AG08395 (cell line): ENCODE measurements at regions not wholly inside any gene's neighbourhood (a gene's known extent, or its start where the extent isn't known, plus 50 kb on each side); places are given as distances from the start of the nearest gene placed in this dataset.

Source experiments
- DNase-seq: peaks from one replicate; pipeline ENCODE4 v3.0.0; 2012; ENCODE audit warnings: mixed read lengths, low spot score

GRCh38 chr5:28143519-28143918, 1105.1 kb upstream of the CDH9 start:
- no peak for DNase-seq

DNA sequence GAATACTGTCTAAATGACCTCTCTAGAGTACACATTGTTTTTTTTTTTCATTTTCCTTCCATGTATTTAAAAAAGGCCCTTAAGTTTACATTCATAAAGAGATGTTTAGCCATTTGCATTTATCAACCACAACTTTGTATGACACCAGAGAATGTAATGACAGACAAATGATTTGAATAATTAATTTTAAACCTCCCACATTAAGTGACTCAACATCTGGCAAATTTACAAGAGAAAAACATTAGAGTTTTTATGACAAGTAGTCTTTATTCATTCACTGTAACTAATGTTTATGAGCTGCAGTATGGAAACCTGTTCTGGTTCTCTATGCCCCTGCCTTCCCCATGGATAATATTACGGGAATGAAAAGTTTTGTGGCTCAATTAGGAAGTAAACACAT, 1093.8 kb upstream of the CDH9 start:
- no peak for DNase-seq

DNA sequence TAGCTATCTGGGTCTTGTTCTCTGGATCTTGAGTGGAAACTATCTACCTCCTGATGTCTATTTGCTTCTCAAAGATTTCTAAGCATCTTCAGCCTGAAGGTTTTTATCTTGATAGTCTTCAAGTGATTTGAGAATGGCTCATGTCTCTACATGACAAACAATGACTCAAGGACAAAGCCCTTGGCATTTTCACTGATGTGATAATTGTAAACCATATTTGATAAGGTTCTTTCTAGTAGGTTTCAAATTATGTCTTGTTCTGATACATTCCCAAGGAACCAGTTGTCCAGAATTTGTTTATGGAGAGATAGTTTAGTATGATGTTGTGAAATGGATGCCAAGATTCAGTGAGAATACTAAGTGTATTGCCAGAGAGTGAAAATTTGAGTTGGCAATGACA, 1079.3 kb upstream of the CDH9 start:
- no peak for DNase-seq

GRCh38 chr5:28117273-28117672, 1078.9 kb upstream of the CDH9 start:
- no peak for DNase-seq

DNA sequence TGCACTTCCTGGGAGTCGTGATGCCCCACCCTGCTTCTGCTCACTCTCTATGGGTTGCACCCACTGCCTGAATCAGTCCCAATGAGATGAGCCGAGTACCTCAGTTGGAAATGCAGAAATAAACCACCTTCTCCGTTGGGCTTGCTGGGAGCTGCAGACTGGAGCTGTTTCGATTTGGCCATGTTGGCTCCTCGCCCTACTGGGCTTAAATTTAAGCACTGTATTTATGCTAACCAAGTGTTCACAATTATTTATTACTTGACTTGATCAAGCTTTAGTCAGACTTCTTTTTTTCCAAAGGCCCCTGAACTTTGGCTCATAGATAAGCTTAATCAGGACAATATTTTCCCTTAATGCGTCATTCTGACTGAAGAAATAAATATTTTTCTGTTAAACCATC, 1072.4 kb upstream of the CDH9 start:
- DNase-seq: no peak

GRCh38 chr5:28104080-28104479, 1065.7 kb upstream of the CDH9 start:
- no peak for DNase-seq

DNA sequence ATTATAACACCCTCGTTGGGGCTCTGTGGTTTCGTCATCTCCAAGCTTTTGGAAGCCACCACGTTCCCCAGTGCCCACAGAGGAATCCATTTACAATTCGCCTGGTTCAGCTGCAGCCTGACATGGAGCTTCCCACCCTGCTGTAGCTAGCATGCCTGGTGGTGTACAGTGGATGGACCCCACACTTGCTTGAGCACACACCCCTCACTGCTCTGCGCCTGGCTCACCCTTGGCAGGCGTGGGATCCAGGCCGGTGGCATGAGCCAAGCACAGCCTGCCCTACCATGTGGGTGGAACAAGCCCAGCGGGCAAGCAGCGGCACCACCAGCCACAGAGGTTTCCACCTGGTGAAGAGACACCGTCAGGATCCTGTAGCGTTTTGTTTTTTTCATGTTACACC, 1045.7 kb upstream of the CDH9 start:
- DNase-seq: no peak

GRCh38 chr5:28082610-28083009, 1044.2 kb upstream of the CDH9 start:
- DNase-seq: no peak

DNA sequence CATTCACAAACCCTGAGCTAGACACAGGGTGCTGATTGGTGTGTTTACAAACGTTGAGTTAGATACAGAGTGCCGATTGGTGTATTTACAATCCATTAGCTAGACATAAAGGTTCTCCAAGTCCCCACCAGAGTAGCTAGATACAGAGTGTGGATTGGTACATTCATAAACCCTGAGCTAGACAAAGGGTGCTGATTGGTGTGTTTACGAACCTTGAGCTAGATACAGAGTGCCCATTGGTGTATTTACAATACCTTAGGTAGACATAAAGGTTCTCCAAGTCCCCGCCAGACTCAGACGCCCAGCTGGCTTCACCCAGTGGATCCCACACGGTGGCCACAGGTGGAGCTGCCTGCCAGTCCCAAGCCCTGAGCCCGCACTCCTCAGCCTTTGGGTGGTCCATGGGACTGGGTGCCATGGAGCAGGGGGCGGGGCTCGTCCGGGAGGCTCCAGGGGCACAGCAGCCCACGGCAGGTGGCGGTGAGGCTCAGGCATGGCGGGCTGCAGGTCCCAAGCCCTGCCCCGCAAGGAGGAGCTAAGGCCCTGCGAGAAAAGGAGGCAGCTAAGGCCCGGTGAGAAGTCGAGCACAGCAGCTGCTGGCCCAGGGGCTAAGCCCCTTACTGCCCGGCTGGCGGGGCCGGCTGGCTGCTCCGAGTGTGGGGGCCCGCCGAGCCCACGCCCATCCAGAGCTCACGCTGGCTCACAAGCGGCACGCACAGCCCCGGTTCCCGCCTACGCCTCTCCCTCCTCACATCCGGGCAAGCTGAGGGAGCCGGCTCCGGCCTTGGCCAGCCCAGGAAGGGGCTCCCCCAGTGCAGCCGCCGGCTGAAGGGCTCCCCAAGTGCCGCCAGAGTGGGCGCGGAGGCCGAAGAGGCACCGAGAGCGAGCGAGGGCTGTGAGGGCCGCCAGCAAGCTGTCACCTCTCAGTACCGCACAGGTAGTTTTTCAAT, 1039.2 kb upstream of the CDH9 start:
- DNase-seq: no peak

DNA sequence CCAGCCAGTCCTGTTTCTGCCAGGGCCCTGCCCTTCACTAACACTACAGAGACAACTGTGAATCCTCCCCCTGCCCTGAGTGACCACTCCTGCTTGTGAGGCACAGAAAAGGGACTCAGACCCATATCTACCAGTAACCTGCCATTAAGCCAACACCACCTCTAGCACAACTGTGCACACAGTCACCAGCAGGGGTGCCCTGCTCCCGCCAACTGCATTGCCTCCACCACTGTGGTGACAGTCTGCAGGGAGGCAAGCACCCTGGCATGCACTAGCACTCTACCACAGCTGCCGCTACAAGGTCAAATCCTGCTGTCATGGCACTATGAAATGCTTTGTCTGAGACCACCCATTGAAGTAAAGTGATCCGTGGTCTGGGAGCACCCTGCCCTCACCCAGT, 1028.5 kb upstream of the CDH9 start:
- no peak for DNase-seq

GRCh38 chr5:28065656-28066055, 1027.3 kb upstream of the CDH9 start:
- DNase-seq: no peak

DNA sequence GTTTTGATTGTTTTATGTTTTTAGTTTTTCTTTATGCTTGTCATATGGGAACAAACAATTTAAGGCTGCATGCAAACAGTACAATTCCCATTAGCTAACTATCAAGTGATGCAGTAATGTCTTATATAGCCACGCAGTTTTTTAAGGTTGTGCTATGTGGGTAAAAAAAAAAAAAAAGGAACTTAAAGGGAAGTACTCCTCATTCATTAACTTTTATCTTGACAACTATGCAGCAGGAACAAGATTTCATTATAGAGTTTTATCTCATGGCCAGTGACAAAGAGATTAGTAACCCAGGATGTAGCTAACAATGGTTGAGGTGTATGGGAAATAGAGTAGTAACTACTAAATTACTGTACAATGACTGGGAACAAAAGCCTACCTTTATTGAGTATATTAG, 1008.2 kb upstream of the CDH9 start:
- no peak for DNase-seq

DNA sequence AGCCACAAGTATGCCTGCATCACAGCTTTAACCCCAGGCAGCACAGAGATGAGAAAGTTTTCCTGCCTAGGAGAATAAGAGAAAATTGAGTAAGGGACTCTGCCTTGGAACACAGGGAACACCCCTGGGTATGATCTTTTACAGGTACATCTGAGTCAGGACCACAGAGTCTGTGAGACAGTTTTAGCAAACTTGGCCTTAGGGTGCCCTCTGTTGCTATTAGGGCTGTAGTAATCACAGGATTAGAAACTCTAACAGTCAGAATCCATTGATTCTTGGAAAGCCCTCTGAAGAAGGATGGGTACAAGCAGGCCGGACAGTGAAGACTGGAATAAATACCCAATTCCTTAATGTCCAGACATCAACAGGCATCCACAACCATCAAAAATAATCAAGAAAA, 989.5 kb upstream of the CDH9 start:
- no peak for DNase-seq

DNA sequence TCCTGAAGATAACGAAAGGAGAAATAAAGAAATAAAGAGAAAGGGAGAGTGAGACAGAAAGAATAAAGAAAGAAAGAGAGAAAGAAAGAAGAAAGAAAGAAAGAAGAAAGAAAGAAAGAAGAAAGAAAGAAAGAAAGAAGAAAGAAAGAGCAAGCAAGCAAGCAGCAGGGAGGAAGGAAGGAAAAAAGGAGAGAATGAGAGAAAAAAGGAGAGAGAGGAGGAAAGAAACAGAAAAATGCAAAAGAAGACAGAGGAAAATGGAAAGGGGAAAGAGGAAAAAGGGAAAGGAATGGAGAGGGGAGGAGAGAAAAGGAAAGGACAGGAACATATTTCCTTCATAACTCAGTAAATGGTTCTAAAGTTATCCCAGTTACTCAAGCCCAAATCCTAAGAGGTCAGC, 978.8 kb upstream of the CDH9 start:
- no peak for DNase-seq

DNA sequence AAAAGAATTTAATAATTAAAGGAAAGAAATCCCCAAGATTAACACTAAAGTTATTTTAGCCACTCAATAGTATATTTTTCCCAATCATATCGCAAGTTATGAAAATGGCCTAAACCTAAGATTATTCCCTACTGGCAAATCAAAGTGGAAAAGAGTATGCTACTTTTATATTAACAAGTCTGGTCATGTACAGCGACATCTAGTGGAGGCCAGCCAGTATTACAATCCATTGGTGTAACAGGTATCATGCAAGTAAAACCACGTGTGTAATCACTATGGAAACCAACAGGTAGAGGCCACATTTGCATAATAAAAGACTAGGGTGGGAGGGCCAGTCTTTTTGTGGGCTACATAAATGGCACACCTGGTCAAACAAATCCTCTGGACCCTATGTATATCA, 976.4 kb upstream of the CDH9 start:
- DNase-seq: no peak

GRCh38 chr5:28012538-28012937, 974.2 kb upstream of the CDH9 start:
- no peak for DNase-seq

GRCh38 chr5:28009576-28009975, 971.2 kb upstream of the CDH9 start:
- DNase-seq: no peak

GRCh38 chr5:27996665-27997064, 958.3 kb upstream of the CDH9 start:
- DNase-seq: no peak

DNA sequence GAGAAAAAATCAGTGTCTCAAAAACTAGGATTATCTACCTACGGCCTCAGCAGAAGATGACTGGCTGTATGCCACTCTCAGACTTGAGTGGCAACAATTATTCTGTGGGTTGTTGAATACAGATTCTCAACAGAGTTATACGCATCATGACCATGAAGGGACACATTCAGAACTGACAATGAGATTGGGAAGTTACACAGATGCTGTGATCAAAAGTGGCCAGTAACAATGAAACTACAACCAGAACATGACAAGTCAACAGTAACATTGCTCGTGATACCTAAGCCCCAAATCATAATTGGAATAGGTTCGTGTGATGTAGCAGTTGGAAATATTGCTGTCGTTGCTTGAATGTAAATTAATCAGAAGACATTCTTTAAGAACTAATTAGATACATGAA, 957.5 kb upstream of the CDH9 start:
- no peak for DNase-seq

- no peak for DNase-seq
Observed at GRCh38 chr5:27978322-27978721, 939.9 kb upstream of the CDH9 start.

DNA sequence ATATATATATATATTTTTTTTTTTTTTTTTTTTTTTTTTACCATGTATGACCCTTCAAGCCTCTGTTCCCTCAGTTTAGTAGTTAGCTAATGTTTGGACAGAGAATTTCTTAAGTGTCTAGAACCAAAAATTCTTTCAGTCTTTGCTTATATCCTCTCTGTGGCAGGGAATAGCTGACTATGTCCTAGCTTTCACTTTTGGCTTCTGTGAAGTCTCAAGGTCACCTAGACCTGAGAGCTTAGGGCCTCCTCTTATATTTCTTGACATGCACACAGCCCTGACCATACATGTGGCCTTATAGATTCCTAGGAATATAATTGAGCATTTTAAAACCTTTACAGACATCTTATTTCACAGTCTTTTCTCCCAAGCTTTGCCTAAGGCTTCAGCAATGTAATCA, 930.8 kb upstream of the CDH9 start:
- no peak for DNase-seq

- no peak for DNase-seq
Observed at GRCh38 chr5:27963050-27963783, 924.8 kb upstream of the CDH9 start.

GRCh38 chr5:27962198-27962597, 923.8 kb upstream of the CDH9 start:
- no peak for DNase-seq

DNA sequence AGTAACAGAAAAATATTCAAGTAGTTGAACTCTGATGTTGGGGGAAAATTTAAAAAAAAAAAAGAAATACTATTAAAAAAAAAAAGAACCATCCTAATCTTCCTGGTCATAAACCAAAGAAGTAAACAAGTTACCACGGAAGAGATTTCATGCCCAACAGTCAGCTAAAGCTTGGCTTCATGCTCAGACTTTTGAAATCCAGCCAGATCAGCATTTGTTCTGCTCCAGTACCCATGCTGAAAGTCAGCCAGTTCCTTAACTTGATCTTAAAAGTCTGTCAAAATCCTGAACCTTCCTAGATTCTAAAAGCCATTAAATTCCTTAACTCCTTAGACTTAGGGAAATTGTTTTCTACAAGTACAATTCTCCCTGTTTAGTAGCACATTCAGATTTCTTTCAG, 908.7 kb upstream of the CDH9 start:
- DNase-seq: no peak
